CD4-positive, CD25-positive, alpha-beta regulatory T cell (primary cell): ENCODE measurements at regions not wholly inside any gene's neighbourhood (a gene's known extent, or its start where the extent isn't known, plus 50 kb on each side); places are given as distances from the start of the nearest gene placed in this dataset.
A peak's percentile ranks its signal among the peaks of the same experiment; 100 is the strongest.
"Not testable (repeated sequence)": the region's sequence is repeated elsewhere in the genome, so short reads cannot be mapped to it uniquely, and the experiment has no call there.

ENCODE experiments used
- ATAC-seq, 2 donors: fragments of 150-1000 bp; cut with Tn5 transposase; one replicate each; pipeline ENCODE4 v1.10.0; 2021; ENCODE audit warnings: low read depth in 2 of 2, moderate number of reproducible peaks in 2 of 2, moderate library complexity in 1 of 2
- DNase-seq, 3 donors: peaks; one replicate each; pipeline versions ENCODE4 v3.0.0 to v3.0.0-alpha.2; 2012 to 2022; ENCODE audit warnings: mixed read lengths in 1 of 3
- H3K27ac ChIP-seq: one replicate; pipeline ENCODE4 v1.7.0; 2013; ENCODE audit warnings: mild to moderate bottlenecking, low read length; ENCODE audit not compliant: insufficient read depth, poor library complexity, severe bottlenecking
- H3K27me3 ChIP-seq: one replicate; pipeline ENCODE4 v1.7.0; 2013; ENCODE audit warnings: low read length; ENCODE audit not compliant: control insufficient read depth, insufficient read depth
- H3K36me3 ChIP-seq: one replicate; pipeline ENCODE4 v1.7.0; 2013; ENCODE audit warnings: mild to moderate bottlenecking, low read length, moderate library complexity; ENCODE audit not compliant: control insufficient read depth, insufficient read depth
- H3K4me1 ChIP-seq: 2 replicates; pipeline ENCODE4 v1.7.0; 2013; ENCODE audit warnings: mild to moderate bottlenecking, low read length; ENCODE audit not compliant: insufficient read depth, control insufficient read depth, poor library complexity, severe bottlenecking
- H3K4me3 ChIP-seq: one replicate; pipeline ENCODE4 v1.7.0; 2013; ENCODE audit warnings: low read depth, mild to moderate bottlenecking, low read length, moderate library complexity
- H3K9me3 ChIP-seq, 2 experiments: 1 replicate in 1 of 2; 2 replicates in 1 of 2; pipeline ENCODE4 v1.7.0; 2013; ENCODE audit warnings: low read length in 2 of 2, mild to moderate bottlenecking in 1 of 2, moderate library complexity in 1 of 2; ENCODE audit not compliant: control insufficient read depth in 2 of 2
- H3K27ac Mint-ChIP-seq, 3 donors: one replicate each; pipeline ENCODE4 v1.8.0; 2020 to 2022; ENCODE audit warnings: mild to moderate bottlenecking in 3 of 3, mixed read lengths in 3 of 3, moderate library complexity in 2 of 3
- H3K27me3 Mint-ChIP-seq: one replicate; pipeline ENCODE4 v1.8.0; 2022; ENCODE audit warnings: mild to moderate bottlenecking, mixed read lengths
- H3K36me3 Mint-ChIP-seq: one replicate; pipeline ENCODE4 v1.8.0; 2020; ENCODE audit warnings: mixed read lengths
- H3K4me1 Mint-ChIP-seq, 4 donors: one replicate each; pipeline ENCODE4 v1.8.0; 2020 to 2022; ENCODE audit warnings: mixed read lengths in 4 of 4, mild to moderate bottlenecking in 1 of 4
- H3K4me3 Mint-ChIP-seq, 4 donors: one replicate each; pipeline ENCODE4 v1.8.0; 2020 to 2022; ENCODE audit warnings: mild to moderate bottlenecking in 4 of 4, mixed read lengths in 4 of 4, moderate library complexity in 3 of 4
- H3K9me3 Mint-ChIP-seq, 7 donors: one replicate each; pipeline ENCODE4 v1.8.0; 2020 to 2022; ENCODE audit warnings: mixed read lengths in 7 of 7, mild to moderate bottlenecking in 3 of 7, moderate library complexity in 2 of 7

DNA sequence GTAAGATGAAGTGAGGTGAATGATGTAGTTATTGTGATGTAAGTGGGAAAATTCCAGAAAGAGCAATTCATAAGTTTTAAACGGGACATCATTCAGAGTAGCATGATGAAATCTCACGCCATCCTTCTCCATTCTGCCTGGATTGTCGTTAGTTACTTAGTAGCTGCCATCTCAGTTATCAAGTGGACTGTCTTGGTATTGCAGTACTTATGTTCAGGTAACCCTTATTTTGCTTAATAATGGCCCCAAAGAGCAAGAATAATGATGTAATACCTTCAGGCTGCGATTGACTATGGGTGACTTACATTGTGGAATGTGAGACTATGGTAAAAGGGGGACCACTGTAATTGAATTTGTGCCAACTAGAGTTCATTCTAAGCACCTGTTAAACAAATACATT lies 234.1 kb upstream of the TOM1L1 start:
- no peaks in the 10 kb centered on the region for H3K4me1 Mint-ChIP-seq
- no peaks in the 10 kb centered on the region for H3K9me3 ChIP-seq
- H3K9me3 Mint-ChIP-seq, result peaks cover 0 to 12% (median 3%) of the 10 kb centered on the region in 7 donors
- no peaks in the 10 kb centered on the region for H3K36me3 ChIP-seq
- no peaks in the 10 kb centered on the region for H3K27me3 ChIP-seq
- H3K4me3 ChIP-seq, result no peak overlapping the region
- no peaks in the 10 kb centered on the region for H3K36me3 Mint-ChIP-seq
- H3K4me1 ChIP-seq, result no peaks in the 10 kb centered on the region
- ATAC-seq, result no peak
- no peak overlapping the region for H3K4me3 Mint-ChIP-seq
- no peaks in the 10 kb centered on the region for H3K27me3 Mint-ChIP-seq
- H3K27ac ChIP-seq, result no peak overlapping the region
- no peak for DNase-seq
- no peak overlapping the region for H3K27ac Mint-ChIP-seq

DNA sequence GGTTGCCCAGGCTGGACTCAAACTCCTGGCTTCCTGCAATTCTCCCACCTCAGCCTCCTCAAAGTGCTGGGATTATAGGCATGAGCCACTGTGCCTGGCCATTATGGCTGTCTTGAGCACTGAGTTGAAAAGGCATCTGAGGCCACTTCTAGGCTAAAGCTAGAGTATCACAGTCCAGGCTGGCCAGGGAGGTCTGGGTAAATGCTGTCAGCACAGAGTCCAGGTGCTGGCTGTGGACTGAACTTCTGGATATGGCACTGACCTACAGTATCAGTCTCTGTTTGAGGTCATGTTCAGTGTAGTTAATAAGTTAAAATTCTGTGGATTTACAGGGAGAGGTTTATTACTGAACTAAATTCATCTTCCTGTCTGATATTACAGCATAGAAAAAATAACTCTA lies 222.5 kb upstream of the TOM1L1 start:
- Mint-ChIP-seq H3K4me3 (no peak overlapping the region), H3K27me3 (no peaks in the 10 kb centered on the region), H3K9me3 (peaks cover 0 to 7% (median 6%) of the 10 kb centered on the region in 7 donors), H3K36me3 (no peaks in the 10 kb centered on the region), H3K27ac (no peak overlapping the region), H3K4me1 (no peaks in the 10 kb centered on the region)
- Histone ChIP-seq H3K27ac (no peak overlapping the region), H3K36me3 (no peaks in the 10 kb centered on the region), H3K4me1 (no peaks in the 10 kb centered on the region), H3K27me3 (no peaks in the 10 kb centered on the region), H3K9me3 (no peaks in the 10 kb centered on the region), H3K4me3 (no peak overlapping the region)
- no peak for DNase-seq
- no peak for ATAC-seq

DNA sequence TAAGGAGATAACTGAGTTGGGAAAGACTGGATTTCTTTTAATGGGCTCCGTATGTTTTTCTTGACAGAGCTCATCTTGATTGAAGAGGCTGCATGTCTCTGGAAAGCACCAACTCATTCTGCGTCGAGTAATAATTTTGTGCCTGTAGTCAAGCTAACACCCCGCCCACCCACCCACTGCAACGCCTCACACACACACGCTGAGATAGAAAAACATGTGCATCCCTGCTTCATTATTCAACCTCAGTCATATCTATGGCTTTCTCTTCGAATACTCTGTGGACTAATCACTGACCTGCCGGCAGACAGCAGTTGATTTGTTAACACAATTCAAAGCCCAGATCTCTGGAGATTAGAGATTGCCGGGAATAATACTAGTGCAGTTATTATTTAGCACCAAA lies 220.2 kb upstream of the TOM1L1 start:
- H3K36me3 Mint-ChIP-seq, result no peaks in the 10 kb centered on the region
- DNase-seq (no peak), ATAC-seq (no peak)
- no peaks in the 10 kb centered on the region for H3K36me3 ChIP-seq
- H3K27ac ChIP-seq, result no peak overlapping the region
- no peak overlapping the region for H3K27ac Mint-ChIP-seq
- no peaks in the 10 kb centered on the region for H3K27me3 ChIP-seq
- no peak overlapping the region for H3K4me3 ChIP-seq
- H3K4me1 Mint-ChIP-seq, result no peaks in the 10 kb centered on the region
- no peaks in the 10 kb centered on the region for H3K9me3 ChIP-seq
- H3K9me3 Mint-ChIP-seq, result peaks cover 0 to 7% (median 4%) of the 10 kb centered on the region in 7 donors
- no peaks in the 10 kb centered on the region for H3K4me1 ChIP-seq
- H3K27me3 Mint-ChIP-seq, result no peaks in the 10 kb centered on the region
- H3K4me3 Mint-ChIP-seq, result no peak overlapping the region

DNA sequence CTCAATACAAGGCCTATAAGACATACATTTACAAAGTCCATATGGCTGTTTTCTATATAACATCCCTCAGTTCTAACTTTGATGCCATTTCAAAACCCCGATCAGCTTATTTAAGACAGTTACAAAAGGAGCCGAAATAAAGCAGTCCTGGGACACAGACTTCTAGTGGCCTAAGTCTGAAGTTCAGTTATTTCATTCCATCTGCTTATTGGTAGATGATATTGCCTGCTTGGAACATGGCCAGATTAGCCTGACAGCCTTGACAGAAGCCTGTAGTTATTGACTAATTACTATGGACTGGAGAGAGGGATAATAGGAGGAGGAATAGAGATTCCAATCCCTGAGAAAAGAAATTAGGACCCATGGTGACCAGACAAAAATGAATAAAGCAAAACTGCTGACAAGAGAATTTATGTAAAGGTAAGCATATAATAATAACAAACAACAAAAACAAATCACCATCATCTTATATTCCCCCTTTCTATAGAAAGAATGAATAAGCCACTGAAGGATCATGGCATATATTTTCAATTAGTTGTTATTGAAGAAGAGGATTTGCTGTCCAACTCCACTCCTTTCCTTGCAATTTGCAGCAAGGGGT lies 206.3 kb upstream of the TOM1L1 start:
- peaks cover 0 to 7% (median 4%) of the 10 kb centered on the region in 7 donors for H3K9me3 Mint-ChIP-seq
- H3K36me3 Mint-ChIP-seq, result no peaks in the 10 kb centered on the region
- H3K4me3 ChIP-seq, result no peak overlapping the region
- no peaks in the 10 kb centered on the region for H3K27me3 Mint-ChIP-seq
- no peak overlapping the region for H3K4me3 Mint-ChIP-seq
- no peak for ATAC-seq
- H3K4me1 Mint-ChIP-seq, result no peaks in the 10 kb centered on the region
- H3K27me3 ChIP-seq, result no peaks in the 10 kb centered on the region
- DNase-seq, result no peak
- no peak overlapping the region for H3K27ac ChIP-seq
- H3K4me1 ChIP-seq, result no peaks in the 10 kb centered on the region
- H3K9me3 ChIP-seq, result no peaks in the 10 kb centered on the region
- no peak overlapping the region for H3K27ac Mint-ChIP-seq
- no peaks in the 10 kb centered on the region for H3K36me3 ChIP-seq

DNA sequence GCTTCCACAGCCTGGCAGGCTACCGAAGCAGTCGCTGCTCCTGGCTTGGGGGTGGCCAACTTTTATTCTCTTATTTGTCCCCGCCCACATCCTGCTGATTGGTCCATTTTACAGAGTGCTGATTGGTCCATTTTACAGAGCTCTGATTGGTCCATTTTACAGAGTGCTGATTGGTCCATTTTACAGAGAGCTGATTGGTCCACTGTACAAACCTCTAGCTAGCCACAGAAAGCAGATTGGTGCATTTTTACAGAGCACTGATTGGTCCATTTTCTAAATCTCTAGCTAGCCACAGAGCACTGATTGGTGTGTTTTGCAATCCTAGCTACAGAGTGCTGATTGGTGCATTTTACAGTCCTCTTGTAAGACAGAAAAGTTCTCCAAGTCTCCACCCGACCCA lies 187.9 kb upstream of the TOM1L1 start:
- not testable (repeated sequence) for ATAC-seq, H3K27me3 ChIP-seq, H3K36me3 ChIP-seq, H3K9me3 ChIP-seq, H3K4me3 ChIP-seq, H3K36me3 Mint-ChIP-seq, H3K27ac ChIP-seq, DNase-seq, H3K27ac Mint-ChIP-seq, H3K4me1 ChIP-seq, H3K27me3 Mint-ChIP-seq, H3K4me3 Mint-ChIP-seq, H3K4me1 Mint-ChIP-seq
- H3K9me3 Mint-ChIP-seq, result peaks cover 0 to 16% (median 5%) of the 10 kb centered on the region in 7 donors

DNA sequence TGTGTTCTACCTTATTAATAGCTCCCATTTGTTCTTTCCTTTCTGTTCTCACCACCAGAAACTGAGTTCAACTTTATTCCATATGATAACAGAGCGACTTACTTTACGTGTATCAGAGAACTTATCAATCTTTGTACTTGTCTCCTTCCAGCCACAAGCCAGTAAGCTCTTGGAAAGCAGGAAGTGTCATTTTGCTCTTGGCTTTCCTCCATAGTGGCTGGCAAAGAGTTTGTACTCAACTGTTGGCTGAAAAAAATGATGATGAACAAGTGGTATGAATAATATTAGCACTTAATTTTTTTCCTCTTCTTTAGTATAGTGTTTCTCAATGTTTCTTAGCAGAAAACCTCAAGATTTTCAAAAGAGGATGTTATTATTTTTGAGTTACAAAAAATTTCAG lies 182.4 kb upstream of the TOM1L1 start:
- no peaks in the 10 kb centered on the region for H3K27me3 ChIP-seq
- H3K4me3 Mint-ChIP-seq, result no peak overlapping the region
- no peaks in the 10 kb centered on the region for H3K4me1 ChIP-seq
- H3K4me1 Mint-ChIP-seq, result no peaks in the 10 kb centered on the region
- H3K9me3 ChIP-seq, result no peaks in the 10 kb centered on the region
- no peaks in the 10 kb centered on the region for H3K36me3 ChIP-seq
- H3K27me3 Mint-ChIP-seq, result no peaks in the 10 kb centered on the region
- ATAC-seq (no peak), DNase-seq (no peak)
- H3K27ac Mint-ChIP-seq, result no peak overlapping the region
- H3K36me3 Mint-ChIP-seq, result no peaks in the 10 kb centered on the region
- H3K4me3 ChIP-seq, result no peak overlapping the region
- H3K27ac ChIP-seq, result no peak overlapping the region
- H3K9me3 Mint-ChIP-seq, result peaks cover 0 to 8% (median 3%) of the 10 kb centered on the region in 7 donors

DNA sequence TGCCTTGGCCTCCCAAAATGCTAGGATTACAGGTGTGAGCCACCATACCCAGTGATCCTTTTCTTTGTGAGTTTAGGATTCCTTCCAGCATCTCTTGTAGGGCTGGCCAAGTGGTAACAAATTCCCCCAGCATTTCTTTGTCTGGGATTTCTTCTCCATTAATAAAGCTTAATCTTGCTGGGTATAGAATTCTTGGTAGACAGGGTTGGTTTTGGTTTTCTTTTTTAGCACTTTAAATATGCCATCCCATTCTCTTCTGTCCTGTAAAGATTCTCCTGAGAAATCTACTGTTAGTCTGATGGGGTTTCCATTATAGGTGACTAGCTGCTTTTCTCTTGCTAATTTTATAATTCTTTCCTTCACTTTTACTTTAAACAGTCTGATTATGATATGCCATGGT lies 173.0 kb upstream of the TOM1L1 start:
- Mint-ChIP-seq H3K27ac (no peak overlapping the region), H3K4me3 (no peak overlapping the region), H3K4me1 (no peaks in the 10 kb centered on the region), H3K36me3 (no peaks in the 10 kb centered on the region), H3K27me3 (no peaks in the 10 kb centered on the region), H3K9me3 (peaks cover 5 to 51% (median 12%) of the 10 kb centered on the region in 7 donors)
- Histone ChIP-seq H3K9me3 (peaks cover 11 to 16% of the 10 kb centered on the region in 2 experiments), H3K27me3 (no peaks in the 10 kb centered on the region), H3K36me3 (no peaks in the 10 kb centered on the region), H3K4me3 (no peak overlapping the region), H3K4me1 (no peaks in the 10 kb centered on the region), H3K27ac (no peak overlapping the region)
- DNase-seq, result no peak
- ATAC-seq, result no peak

DNA sequence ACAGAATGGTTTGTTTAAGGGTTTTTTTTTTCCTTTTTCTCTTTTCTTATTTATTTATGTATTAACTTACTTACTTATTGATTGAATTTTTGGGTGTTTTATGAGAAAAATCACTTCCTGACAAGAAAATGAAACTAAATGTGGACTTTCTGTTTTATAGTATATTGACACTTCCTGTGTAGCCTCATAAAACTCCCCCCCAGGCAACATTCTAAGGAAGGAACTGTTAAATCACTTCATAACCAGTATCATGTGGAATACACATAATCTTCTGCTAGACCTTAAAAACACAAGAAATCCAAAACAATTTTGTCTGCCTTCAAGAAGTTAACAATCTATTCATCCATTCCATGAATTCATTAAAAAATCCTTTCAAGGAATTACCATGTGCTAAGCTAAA lies 164.1 kb upstream of the TOM1L1 start:
- no peaks in the 10 kb centered on the region for H3K36me3 Mint-ChIP-seq
- H3K36me3 ChIP-seq, result no peaks in the 10 kb centered on the region
- H3K9me3 Mint-ChIP-seq, result peaks cover 0 to 17% (median 3%) of the 10 kb centered on the region in 7 donors
- H3K27me3 ChIP-seq, result no peaks in the 10 kb centered on the region
- no peaks in the 10 kb centered on the region for H3K27me3 Mint-ChIP-seq
- H3K9me3 ChIP-seq, result peaks cover 0 to 2% of the 10 kb centered on the region in 2 experiments
- peak in 1 of 3 donors; percentile 2 for DNase-seq
- H3K4me1 Mint-ChIP-seq, result no peaks in the 10 kb centered on the region
- H3K4me1 ChIP-seq, result no peaks in the 10 kb centered on the region
- no peak overlapping the region for H3K4me3 Mint-ChIP-seq
- no peak overlapping the region for H3K27ac ChIP-seq
- no peak overlapping the region for H3K4me3 ChIP-seq
- ATAC-seq, result no peak
- H3K27ac Mint-ChIP-seq, result no peak overlapping the region
